ENCODE measurements at regions not wholly inside any gene's neighbourhood (a gene's known extent, or its start where the extent isn't known, plus 50 kb on each side); places are given as distances from the start of the nearest gene placed in this dataset.

GRCh38 chr20:53707371-53708055, 113.9 kb upstream of the ZNF217 start:
- TF ChIP-seq TAF1 (IDR thresholded peaks at IDR 0.05; ENCODE audit: low read depth, low read length) (no peak), SPI1 (IDR thresholded peaks at IDR 0.05; ENCODE audit: low read depth, low read length) (peak; percentile 96)
- DNase-seq (ENCODE audit: insufficient read length, low spot score) (no peak), FAIRE-seq (peak; percentile 87)

GRCh38 chr20:53706466-53707370, 113.1 kb upstream of the ZNF217 start:
- no peak for TF ChIP-seq TAF1 (IDR thresholded peaks at IDR 0.05; ENCODE audit: low read depth, low read length)
- peak; percentile 41 for FAIRE-seq
- peak; percentile 32 for DNase-seq (ENCODE audit: insufficient read length, low spot score)

- no peak for DNase-seq (ENCODE audit: insufficient read length, low spot score)
- FAIRE-seq = peak; percentile 23
- no peak for TF ChIP-seq PAX5 (IDR thresholded peaks at IDR 0.05; ENCODE audit: insufficient read depth, low read length, severe bottlenecking)
- TF ChIP-seq POU2F2 (IDR thresholded peaks at IDR 0.05; ENCODE audit: low read depth, low read length) = no peak
- no peak for TF ChIP-seq POLR2A (IDR thresholded peaks at IDR 0.05; ENCODE audit: low read depth, low read length)
Measured at GRCh38 chr20:53706008-53706465, 112.4 kb upstream of the ZNF217 start.

DNA sequence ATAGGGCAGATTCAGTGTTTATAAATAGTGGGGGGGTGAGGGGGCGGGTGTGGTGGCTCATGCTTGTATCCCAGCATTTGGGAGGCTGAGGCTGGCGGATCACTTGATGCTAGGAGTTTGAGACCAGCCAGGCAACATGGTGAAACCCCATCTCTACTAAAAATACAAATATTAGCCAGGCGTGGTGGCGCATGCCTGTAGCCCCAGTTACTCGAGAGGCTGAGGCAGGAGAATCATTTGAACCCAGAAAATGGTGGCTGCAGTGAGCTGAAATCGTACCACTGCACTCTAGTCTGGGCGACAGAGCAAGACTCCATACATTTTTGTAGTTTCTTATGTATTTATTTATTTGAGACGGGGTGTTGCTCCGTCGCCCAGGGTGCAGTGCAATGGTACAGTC, 109.0 kb upstream of the ZNF217 start:
- DNase-seq (ENCODE audit: insufficient read length, low spot score) (no peak), FAIRE-seq (no peak)
- no peak for TF ChIP-seq SPI1 (IDR thresholded peaks at IDR 0.05; ENCODE audit: low read depth, low read length)
- TF ChIP-seq POU2F2 (IDR thresholded peaks at IDR 0.05; ENCODE audit: low read depth, low read length) = no peak
- TF ChIP-seq POLR2A (IDR thresholded peaks at IDR 0.05; ENCODE audit: low read depth, low read length) = no peak
- TF ChIP-seq POLR2AphosphoS5 (IDR thresholded peaks at IDR 0.05; ENCODE audit: low read depth, low read length) = no peak
- TF ChIP-seq PAX5 (IDR thresholded peaks at IDR 0.05; ENCODE audit: insufficient read depth, low read length, severe bottlenecking) = no peak
- no peak for TF ChIP-seq TAF1 (IDR thresholded peaks at IDR 0.05; ENCODE audit: low read depth, low read length)

DNA sequence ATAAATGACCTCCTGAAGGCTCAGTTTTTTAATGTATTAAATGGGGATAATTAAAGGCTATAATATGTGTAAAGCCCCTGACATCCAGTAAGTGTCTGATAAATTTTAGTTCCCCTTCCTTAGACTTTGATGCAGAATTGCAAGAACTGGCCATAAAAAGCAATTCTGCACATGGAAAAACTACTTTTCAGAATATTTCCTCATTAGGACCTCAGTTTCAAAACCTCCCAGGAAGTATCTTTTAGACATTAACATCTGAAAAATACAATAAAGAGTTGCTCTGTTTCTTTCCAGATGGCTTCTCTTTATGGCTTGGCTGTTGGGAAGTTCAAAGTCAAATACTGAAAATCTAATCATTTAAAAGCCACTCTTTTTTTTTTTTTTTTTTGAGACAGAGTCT, 106.3 kb upstream of the ZNF217 start:
- TF ChIP-seq PAX5 (IDR thresholded peaks at IDR 0.05; ENCODE audit: insufficient read depth, low read length, severe bottlenecking) = no peak
- TF ChIP-seq POLR2A (IDR thresholded peaks at IDR 0.05; ENCODE audit: low read depth, low read length) = no peak
- TF ChIP-seq POU2F2 (IDR thresholded peaks at IDR 0.05; ENCODE audit: low read depth, low read length) = no peak
- no peak for TF ChIP-seq SPI1 (IDR thresholded peaks at IDR 0.05; ENCODE audit: low read depth, low read length)

GRCh38 chr20:53699085-53699674, 105.5 kb upstream of the ZNF217 start:
- no peak for FAIRE-seq
- DNase-seq (ENCODE audit: insufficient read length, low spot score) = no peak
- TF ChIP-seq SPI1 (IDR thresholded peaks at IDR 0.05; ENCODE audit: low read depth, low read length) = no peak
- TF ChIP-seq POLR2A (IDR thresholded peaks at IDR 0.05; ENCODE audit: low read depth, low read length) = no peak
- TF ChIP-seq TAF1 (IDR thresholded peaks at IDR 0.05; ENCODE audit: low read depth, low read length) = no peak
- TF ChIP-seq POLR2AphosphoS5 (IDR thresholded peaks at IDR 0.05; ENCODE audit: low read depth, low read length) = no peak
- TF ChIP-seq PAX5 (IDR thresholded peaks at IDR 0.05; ENCODE audit: insufficient read depth, low read length, severe bottlenecking) = no peak
- no peak for TF ChIP-seq POU2F2 (IDR thresholded peaks at IDR 0.05; ENCODE audit: low read depth, low read length)

More for the DNA sequence above, 106.3 kb upstream of the ZNF217 start:
- FAIRE-seq = no peak
- DNase-seq (ENCODE audit: insufficient read length, low spot score) = no peak

DNA sequence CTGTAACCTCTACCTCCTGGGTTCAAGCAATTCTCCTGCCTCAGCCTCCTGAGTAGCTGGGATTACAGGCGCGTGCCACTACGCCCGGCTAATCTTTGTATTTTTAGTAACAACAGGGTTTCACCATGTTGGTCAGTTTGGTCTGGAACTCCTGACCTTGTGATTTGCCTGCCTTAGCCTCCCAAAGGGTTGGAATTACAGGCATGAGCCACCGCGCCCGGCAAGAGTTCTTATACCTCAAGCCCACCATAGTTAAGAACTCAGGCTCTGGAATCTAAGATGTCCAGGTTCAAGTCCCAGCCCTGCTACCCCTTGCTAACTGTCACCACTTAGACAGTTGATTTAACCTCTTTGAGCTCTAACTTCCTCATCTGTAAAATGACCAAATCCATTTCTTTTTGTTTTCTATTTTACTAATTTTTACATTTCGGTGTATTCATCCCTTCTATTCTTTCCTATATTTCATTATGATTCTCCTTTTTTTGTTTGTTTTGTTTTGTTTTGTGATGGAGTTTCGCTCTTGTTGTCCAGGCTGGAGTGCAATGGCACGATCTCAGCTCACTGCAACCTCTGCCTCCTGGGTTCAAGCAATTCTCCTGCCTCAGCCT, 104.8 kb upstream of the ZNF217 start:
- TF ChIP-seq PAX5 (IDR thresholded peaks at IDR 0.05; ENCODE audit: insufficient read depth, low read length, severe bottlenecking) = no peak
- no peak for TF ChIP-seq POLR2A (IDR thresholded peaks at IDR 0.05; ENCODE audit: low read depth, low read length)
- no peak for TF ChIP-seq POU2F2 (IDR thresholded peaks at IDR 0.05; ENCODE audit: low read depth, low read length)
- TF ChIP-seq TAF1 (IDR thresholded peaks at IDR 0.05; ENCODE audit: low read depth, low read length) = no peak
- no peak for TF ChIP-seq POLR2AphosphoS5 (IDR thresholded peaks at IDR 0.05; ENCODE audit: low read depth, low read length)
- TF ChIP-seq SPI1 (IDR thresholded peaks at IDR 0.05; ENCODE audit: low read depth, low read length) = no peak
- no peak for DNase-seq (ENCODE audit: insufficient read length, low spot score)
- no peak for FAIRE-seq

- FAIRE-seq (no peak), DNase-seq (ENCODE audit: insufficient read length, low spot score) (no peak)
- TF ChIP-seq POU2F2 (IDR thresholded peaks at IDR 0.05; ENCODE audit: low read depth, low read length) = no peak
- TF ChIP-seq POLR2AphosphoS5 (IDR thresholded peaks at IDR 0.05; ENCODE audit: low read depth, low read length) = no peak
- TF ChIP-seq TAF1 (IDR thresholded peaks at IDR 0.05; ENCODE audit: low read depth, low read length) = no peak
- TF ChIP-seq SPI1 (IDR thresholded peaks at IDR 0.05; ENCODE audit: low read depth, low read length) = no peak
- no peak for TF ChIP-seq POLR2A (IDR thresholded peaks at IDR 0.05; ENCODE audit: low read depth, low read length)
- no peak for TF ChIP-seq PAX5 (IDR thresholded peaks at IDR 0.05; ENCODE audit: insufficient read depth, low read length, severe bottlenecking)
Measured at GRCh38 chr20:53695797-53696527, 102.3 kb upstream of the ZNF217 start.

DNA sequence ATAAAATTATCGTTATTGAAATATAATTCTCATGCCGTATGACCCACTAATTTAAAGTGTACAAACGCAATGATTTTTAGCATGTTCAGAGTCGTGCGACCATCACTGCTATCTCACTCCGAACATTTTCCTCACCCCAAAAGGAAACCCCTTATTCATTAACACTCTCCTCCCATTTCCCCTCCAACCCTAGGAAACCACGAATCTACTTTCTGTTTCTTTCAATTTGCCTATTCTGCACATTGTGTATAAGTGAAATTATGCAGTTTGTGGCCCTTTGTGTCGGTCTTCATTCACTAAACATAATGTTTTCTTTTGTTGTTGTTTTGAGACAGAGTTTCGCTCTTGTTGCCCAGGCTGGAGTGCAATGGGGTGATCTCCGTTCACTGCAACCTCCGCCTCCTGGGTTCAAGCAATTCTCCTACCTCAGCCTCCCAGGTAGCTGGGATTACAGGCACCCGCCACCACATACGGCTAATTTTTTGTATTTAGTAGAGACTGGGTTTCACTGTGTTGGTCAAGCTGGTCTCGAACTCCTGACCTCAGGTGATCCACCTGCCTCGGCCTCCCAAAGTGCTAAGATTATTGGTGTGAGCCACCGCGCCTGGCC, 99.7 kb upstream of the ZNF217 start:
- peak; percentile 28 for FAIRE-seq
- TF ChIP-seq PAX5 (IDR thresholded peaks at IDR 0.05; ENCODE audit: insufficient read depth, low read length, severe bottlenecking) = no peak
- no peak for TF ChIP-seq POLR2A (IDR thresholded peaks at IDR 0.05; ENCODE audit: low read depth, low read length)
- TF ChIP-seq POLR2AphosphoS5 (IDR thresholded peaks at IDR 0.05; ENCODE audit: low read depth, low read length) = no peak
- 0 out of 2 replicates have a peak, but pooled peaks have one; percentile 26 for TF ChIP-seq POU2F2 (IDR thresholded peaks at IDR 0.05; ENCODE audit: low read depth, low read length)
- peak; percentile 45; the same call in 1 of the 2 replicates for TF ChIP-seq SPI1 (IDR thresholded peaks at IDR 0.05; ENCODE audit: low read depth, low read length)
- TF ChIP-seq TAF1 (IDR thresholded peaks at IDR 0.05; ENCODE audit: low read depth, low read length) = no peak
- no peak for DNase-seq (ENCODE audit: insufficient read length, low spot score)
